Nephron (organoid): ENCODE measurements at regions not wholly inside any gene's neighbourhood (a gene's known extent, or its start where the extent isn't known, plus 50 kb on each side); places are given as distances from the start of the nearest gene placed in this dataset.

Source experiments
- H3K27ac Mint-ChIP-seq, 3 experiments: 2 replicates each; pipeline ENCODE4 v1.8.0; 2020; ENCODE audit warnings: mixed read lengths in 3 of 3, mild to moderate bottlenecking in 2 of 3, moderate library complexity in 1 of 3
- H3K27me3 Mint-ChIP-seq: 2 replicates; pipeline ENCODE4 v1.8.0; 2021; ENCODE audit warnings: low read depth, mild to moderate bottlenecking, moderate library complexity, mixed read lengths
- H3K36me3 Mint-ChIP-seq: 2 replicates; pipeline ENCODE4 v1.8.0; 2020; ENCODE audit warnings: low read depth, mixed read lengths
- H3K4me1 Mint-ChIP-seq: 2 replicates; pipeline ENCODE4 v1.8.0; 2020; ENCODE audit warnings: mixed read lengths
- H3K4me3 Mint-ChIP-seq, 3 experiments: 2 replicates each; pipeline ENCODE4 v1.8.0; 2020; ENCODE audit warnings: mild to moderate bottlenecking in 3 of 3, mixed read lengths in 3 of 3, moderate library complexity in 2 of 3
- H3K9me3 Mint-ChIP-seq: 2 replicates; pipeline ENCODE4 v1.8.0; 2020; ENCODE audit warnings: mixed read lengths
- CTCF ChIP-seq, 3 experiments: fragments of 200-600 bp; sonication (generic); IDR thresholded peaks; one replicate each; pipeline ENCODE4 v1.5.0; 2021; ENCODE audit warnings: antibody characterized with exemption in 3 of 3; ENCODE audit not compliant: unreplicated experiment in 3 of 3

- Mint-ChIP-seq H3K36me3 (no peaks in the 10 kb centered on the region), H3K9me3 (peaks cover 4% of the 10 kb centered on the region), H3K4me1 (peaks cover 8% of the 10 kb centered on the region), H3K27me3 (peaks cover 5% of the 10 kb centered on the region), H3K4me3 (no peak overlapping the region), H3K27ac (no peak overlapping the region)
- no peak for TF ChIP-seq CTCF (IDR thresholded peaks at IDR 0.05; ENCODE audit: unreplicated experiment in 3 of 3)
Observed at GRCh38 chr17:70780031-70780430, 610.7 kb downstream of the KCNJ2 start.

GRCh38 chr17:70786081-70786480 is 616.7 kb downstream of the KCNJ2 start:
- no peak for TF ChIP-seq CTCF (IDR thresholded peaks at IDR 0.05; ENCODE audit: unreplicated experiment in 3 of 3)
- H3K4me3 Mint-ChIP-seq: no peak overlapping the region
- H3K9me3 Mint-ChIP-seq: peaks cover 15% of the 10 kb centered on the region
- H3K27me3 Mint-ChIP-seq: no peaks in the 10 kb centered on the region
- peaks cover 3% of the 10 kb centered on the region for H3K36me3 Mint-ChIP-seq
- no peak overlapping the region for H3K27ac Mint-ChIP-seq
- no peaks in the 10 kb centered on the region for H3K4me1 Mint-ChIP-seq

GRCh38 chr17:70787721-70788300 is 618.5 kb downstream of the KCNJ2 start:
- Mint-ChIP-seq H3K36me3 (peaks cover 3% of the 10 kb centered on the region), H3K27me3 (no peaks in the 10 kb centered on the region), H3K9me3 (peaks cover 12% of the 10 kb centered on the region), H3K4me1 (no peaks in the 10 kb centered on the region), H3K27ac (no peak overlapping the region), H3K4me3 (no peak overlapping the region)
- TF ChIP-seq CTCF (IDR thresholded peaks at IDR 0.05; ENCODE audit: unreplicated experiment in 3 of 3): no peak

GRCh38 chr17:70791748-70792443 is 622.6 kb downstream of the KCNJ2 start:
- no peak overlapping the region for H3K27ac Mint-ChIP-seq
- H3K4me3 Mint-ChIP-seq: no peak overlapping the region
- peaks cover 3% of the 10 kb centered on the region for H3K36me3 Mint-ChIP-seq
- H3K9me3 Mint-ChIP-seq: peaks cover 12% of the 10 kb centered on the region
- no peaks in the 10 kb centered on the region for H3K27me3 Mint-ChIP-seq
- peaks cover 4% of the 10 kb centered on the region for H3K4me1 Mint-ChIP-seq
- no peak for TF ChIP-seq CTCF (IDR thresholded peaks at IDR 0.05; ENCODE audit: unreplicated experiment in 3 of 3)

GRCh38 chr17:70794738-70795137 is 625.4 kb downstream of the KCNJ2 start:
- TF ChIP-seq CTCF (IDR thresholded peaks at IDR 0.05; ENCODE audit: unreplicated experiment in 3 of 3): no peak
- H3K36me3 Mint-ChIP-seq: no peaks in the 10 kb centered on the region
- H3K27ac Mint-ChIP-seq: no peak overlapping the region
- no peaks in the 10 kb centered on the region for H3K27me3 Mint-ChIP-seq
- no peak overlapping the region for H3K4me3 Mint-ChIP-seq
- peaks cover 4% of the 10 kb centered on the region for H3K4me1 Mint-ChIP-seq
- H3K9me3 Mint-ChIP-seq: peaks cover 7% of the 10 kb centered on the region

- H3K36me3 Mint-ChIP-seq: no peaks in the 10 kb centered on the region
- TF ChIP-seq CTCF (IDR thresholded peaks at IDR 0.05; ENCODE audit: unreplicated experiment in 3 of 3): no peak
- H3K27me3 Mint-ChIP-seq: no peaks in the 10 kb centered on the region
- no peak overlapping the region for H3K4me3 Mint-ChIP-seq
- H3K4me1 Mint-ChIP-seq: peaks cover 4% of the 10 kb centered on the region
- H3K9me3 Mint-ChIP-seq: peaks cover 3% of the 10 kb centered on the region
- H3K27ac Mint-ChIP-seq: no peak overlapping the region
Observed at GRCh38 chr17:70795620-70796019, 626.3 kb downstream of the KCNJ2 start.
